SK-N-SH treated with all-trans-retinoic acid at 6 μM for 48 hours (cell line): ENCODE measurements at regions not wholly inside any gene's neighbourhood (a gene's known extent, or its start where the extent isn't known, plus 50 kb on each side); places are given as distances from the start of the nearest gene placed in this dataset.

ENCODE experiments used
- ATAC-seq: fragments of 200-7000 bp; cut with Tn5 transposase; 3 replicates; pipeline ENCODE4 v1.9.1; 2020; ENCODE audit warnings: mild to moderate bottlenecking, moderate library complexity
- ARNTL ChIP-seq: fragments of 450-650 bp; formaldehyde crosslinking; IDR thresholded peaks from 2 replicates; pipeline ENCODE4 v1.5.0; 2020; ENCODE audit warnings: low read depth, mild to moderate bottlenecking, moderate library complexity, borderline replicate concordance
- BACH2 ChIP-seq: fragments of 250-450 bp; sonication (Bioruptor Pico); IDR thresholded peaks from 2 replicates; pipeline ENCODE4 v1.9.0; 2021; ENCODE audit warnings: mild to moderate bottlenecking, borderline replicate concordance
- CREB5 ChIP-seq: fragments of 250-450 bp; sonication (Bioruptor Pico); IDR thresholded peaks from 2 replicates; pipeline ENCODE4 v1.5.1; 2020; ENCODE audit warnings: low read depth, mild to moderate bottlenecking, moderate library complexity
- CSDC2 ChIP-seq: fragments of 250-450 bp; sonication (Bioruptor Pico); IDR thresholded peaks from 2 replicates; pipeline ENCODE4 v1.5.0; 2020; ENCODE audit warnings: mild to moderate bottlenecking, moderate library complexity
- CSRNP3 ChIP-seq: fragments of 250-450 bp; sonication (Bioruptor Pico); IDR thresholded peaks from 2 replicates; pipeline ENCODE4 v1.5.1; 2021; ENCODE audit warnings: mild to moderate bottlenecking, moderate library complexity
- ESRRG ChIP-seq: fragments of 250-450 bp; sonication (Bioruptor Pico); IDR thresholded peaks from 2 replicates; pipeline ENCODE4 v1.6.1; 2021; ENCODE audit warnings: mild to moderate bottlenecking
- GLIS3 ChIP-seq: fragments of 250-450 bp; sonication (Bioruptor Pico); IDR thresholded peaks from 2 replicates; pipeline ENCODE4 v1.5.0; 2020; ENCODE audit warnings: mild to moderate bottlenecking, moderate library complexity
- ISL1 ChIP-seq: fragments of 250-450 bp; sonication (Bioruptor Pico); IDR thresholded peaks from 2 replicates; pipeline ENCODE4 v2.1.2; 2022; ENCODE audit warnings: mild to moderate bottlenecking, moderate library complexity
- OSR1 ChIP-seq: fragments of 250-450 bp; sonication (Bioruptor Pico); IDR thresholded peaks from 2 replicates; pipeline ENCODE4 v1.8.0; 2022; ENCODE audit warnings: moderate library complexity, mild to moderate bottlenecking, inconsistent platforms
- PATZ1 ChIP-seq: fragments of 250-450 bp; sonication (Bioruptor Pico); IDR thresholded peaks from 2 replicates; pipeline ENCODE4 v1.8.0; 2020; ENCODE audit warnings: mild to moderate bottlenecking, moderate library complexity, borderline replicate concordance
- POU6F1 ChIP-seq: fragments of 250-450 bp; sonication (Bioruptor Pico); IDR thresholded peaks from 2 replicates; pipeline ENCODE4 v1.8.0; 2021; ENCODE audit warnings: low read depth, mild to moderate bottlenecking, moderate library complexity, borderline replicate concordance
- PPARA ChIP-seq: fragments of 250-450 bp; sonication (Bioruptor Pico); IDR thresholded peaks from 2 replicates; pipeline ENCODE4 v1.5.0; 2020; ENCODE audit warnings: mild to moderate bottlenecking, borderline replicate concordance
- RARB ChIP-seq: fragments of 250-450 bp; sonication (Bioruptor Pico); IDR thresholded peaks from 2 replicates; pipeline ENCODE4 v1.8.0; 2021; ENCODE audit warnings: mild to moderate bottlenecking, moderate library complexity
- SNAI2 ChIP-seq: fragments of 250-450 bp; sonication (Bioruptor Pico); IDR thresholded peaks from 2 replicates; pipeline ENCODE4 v1.5.0; 2020; ENCODE audit warnings: mild to moderate bottlenecking, moderate library complexity
- TSHZ2 ChIP-seq: fragments of 250-450 bp; sonication (Bioruptor Pico); IDR thresholded peaks from 2 replicates; pipeline ENCODE4 v1.5.0; 2020; ENCODE audit warnings: mild to moderate bottlenecking, moderate library complexity
- ZC3H10 ChIP-seq: fragments of 250-450 bp; sonication (Bioruptor Pico); IDR thresholded peaks from 2 replicates; pipeline ENCODE4 v1.5.1; 2021; ENCODE audit warnings: mild to moderate bottlenecking, moderate library complexity
- ZFP3 ChIP-seq: fragments of 250-450 bp; sonication (Bioruptor Pico); IDR thresholded peaks from 2 replicates; pipeline ENCODE4 v1.5.0; 2020; ENCODE audit warnings: mild to moderate bottlenecking, moderate library complexity
- ZFP30 ChIP-seq: fragments of 450-650 bp; formaldehyde crosslinking; IDR thresholded peaks from 2 replicates; pipeline ENCODE4 v1.5.0; 2022; ENCODE audit warnings: mild to moderate bottlenecking, moderate library complexity
- ZNF565 ChIP-seq: fragments of 450-650 bp; formaldehyde crosslinking; conservative IDR thresholded peaks from 2 replicates; pipeline ENCODE4 v1.5.0; 2020; ENCODE audit warnings: low read depth, mild to moderate bottlenecking, moderate library complexity
- ZNF70 ChIP-seq: fragments of 450-650 bp; formaldehyde crosslinking; IDR thresholded peaks from 2 replicates; pipeline ENCODE4 v1.5.0; 2020; ENCODE audit warnings: mild to moderate bottlenecking, moderate library complexity
- ZNF8 ChIP-seq: fragments of 450-650 bp; formaldehyde crosslinking; IDR thresholded peaks from 2 replicates; pipeline ENCODE4 v1.5.0; 2020; ENCODE audit warnings: mild to moderate bottlenecking, moderate library complexity

- TF ChIP-seq GLIS3 (CRISPR knock-in tag) (no peak), ISL1 (CRISPR knock-in tag) (no peak), ARNTL (no peak), PPARA (CRISPR knock-in tag) (no peak), TSHZ2 (no peak), POU6F1 (CRISPR knock-in tag) (no peak), CSDC2 (CRISPR knock-in tag) (no peak), RARB (CRISPR knock-in tag) (no peak), BACH2 (CRISPR knock-in tag) (no peak), ZC3H10 (no peak), ZFP30 (no peak), ESRRG (no peak), PATZ1 (CRISPR knock-in tag) (no peak), ZNF8 (CRISPR knock-in tag) (no peak), ZNF70 (no peak), SNAI2 (CRISPR knock-in tag) (no peak), ZNF565 (no peak), CREB5 (no peak)
- no peak for ATAC-seq
Measured at GRCh38 chr18:22505141-22505591, 87.5 kb upstream of the CTAGE1 start.

GRCh38 chr18:22507055-22507454, 89.3 kb upstream of the CTAGE1 start:
- no peak for ATAC-seq
- no peak for TF ChIP-seq BACH2 (CRISPR knock-in tag)
- TF ChIP-seq ZNF8 (CRISPR knock-in tag): no peak
- TF ChIP-seq RARB (CRISPR knock-in tag): no peak
- no peak for TF ChIP-seq GLIS3 (CRISPR knock-in tag)
- TF ChIP-seq PATZ1 (CRISPR knock-in tag): no peak
- no peak for TF ChIP-seq ZFP3 (CRISPR knock-in tag)
- no peak for TF ChIP-seq POU6F1 (CRISPR knock-in tag)
- TF ChIP-seq ZC3H10: no peak
- TF ChIP-seq PPARA (CRISPR knock-in tag): no peak
- TF ChIP-seq CSRNP3 (CRISPR knock-in tag): no peak
- no peak for TF ChIP-seq ZNF70
- TF ChIP-seq TSHZ2: no peak
- no peak for TF ChIP-seq OSR1 (CRISPR knock-in tag)
- TF ChIP-seq ESRRG: no peak
- no peak for TF ChIP-seq ZFP30
- TF ChIP-seq CREB5: no peak
